ACC112 (cell line): ENCODE measurements at regions not wholly inside any gene's neighbourhood (a gene's known extent, or its start where the extent isn't known, plus 50 kb on each side); places are given as distances from the start of the nearest gene placed in this dataset.

Experiments
- H2AFZ ChIP-seq: fragments of 200-600 bp; sonication (generic); one replicate; pipeline ENCODE4 v1.6.0; 2017; ENCODE audit warnings: antibody characterized with exemption, low read length; ENCODE audit not compliant: unreplicated experiment
- H3K27ac ChIP-seq: fragments of 200-600 bp; sonication (generic); 2 replicates; pipeline ENCODE4 v1.5.1; 2014; ENCODE audit warnings: low read depth, mild to moderate bottlenecking, antibody characterized with exemption, low read length, moderate library complexity
- H3K27me3 ChIP-seq: fragments of 200-600 bp; sonication (generic); 2 replicates; pipeline ENCODE4 v1.6.1; 2014; ENCODE audit warnings: mild to moderate bottlenecking, antibody characterized with exemption, low read length, moderate library complexity, mixed read lengths; ENCODE audit not compliant: insufficient read depth
- H3K36me3 ChIP-seq: fragments of 200-600 bp; sonication (generic); 2 replicates; pipeline ENCODE4 v1.6.1; 2016; ENCODE audit warnings: mild to moderate bottlenecking, antibody characterized with exemption, low read length, moderate library complexity, mixed read lengths; ENCODE audit not compliant: insufficient read depth
- H3K4me1 ChIP-seq: fragments of 200-600 bp; sonication (generic); one replicate; pipeline ENCODE4 v1.6.1; 2016; ENCODE audit warnings: low read length, mixed read lengths; ENCODE audit not compliant: insufficient read depth, unreplicated experiment, control insufficient read depth
- H3K4me3 ChIP-seq: fragments of 200-600 bp; sonication (generic); 2 replicates; pipeline ENCODE4 v1.5.1; 2014; ENCODE audit warnings: mild to moderate bottlenecking, low read depth, low read length
- H3K79me2 ChIP-seq: fragments of 200-600 bp; sonication (generic); one replicate; pipeline ENCODE4 v1.6.0; 2016; ENCODE audit warnings: low read length; ENCODE audit not compliant: control insufficient read depth, unreplicated experiment, insufficient read depth

DNA sequence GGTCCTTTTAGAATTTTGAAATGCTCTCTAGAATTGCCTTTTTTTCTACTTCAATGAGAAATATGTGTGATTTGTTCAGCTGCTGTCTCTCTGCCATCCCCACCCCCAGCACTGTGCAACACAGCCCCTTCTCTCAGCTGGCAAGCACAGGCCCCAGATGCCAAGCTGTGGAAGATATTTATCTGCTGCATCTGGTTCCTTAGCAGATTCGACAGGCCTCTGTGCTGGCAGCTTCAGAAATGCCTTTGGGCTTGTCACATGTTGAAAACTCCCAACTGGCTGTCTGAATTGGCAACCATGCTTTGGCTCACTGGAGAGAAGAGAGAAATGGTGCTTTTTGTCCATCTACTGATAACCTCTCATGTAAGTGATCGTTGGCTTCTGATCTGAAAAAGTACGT is 206.7 kb upstream of the C1orf87 start:
- Histone ChIP-seq H3K4me1 (peaks cover 32% of the 10 kb centered on the region), H3K4me3 (no peak overlapping the region), H2AFZ (peak overlapping the region; percentile 73), H3K36me3 (no peaks in the 10 kb centered on the region), H3K27ac (no peak overlapping the region; the same call in 1 of the 2 replicates), H3K79me2 (no peaks in the 10 kb centered on the region), H3K27me3 (no peaks in the 10 kb centered on the region)

DNA sequence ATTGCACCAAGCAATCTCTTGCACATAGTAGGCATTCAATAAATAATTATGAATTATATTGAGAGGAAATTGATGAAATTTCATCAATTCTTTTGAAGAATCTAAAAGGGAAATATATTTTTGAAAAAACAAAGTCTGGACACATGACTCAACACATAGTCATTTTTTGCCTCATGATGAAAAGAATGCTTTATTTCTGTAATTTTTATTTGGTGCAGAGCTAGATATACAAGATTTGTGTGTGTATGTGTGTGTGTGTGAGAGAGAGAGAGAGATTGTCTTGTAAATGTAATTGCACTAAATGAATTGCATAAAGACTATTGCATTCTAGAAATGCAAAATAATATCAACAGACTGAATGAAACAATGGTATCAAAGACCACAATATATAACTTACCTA is 206.2 kb upstream of the C1orf87 start:
- no peaks in the 10 kb centered on the region for H3K79me2 ChIP-seq
- H3K27me3 ChIP-seq, result no peaks in the 10 kb centered on the region
- H3K36me3 ChIP-seq, result no peaks in the 10 kb centered on the region
- H3K4me3 ChIP-seq, result no peak overlapping the region
- no peak overlapping the region for H2AFZ ChIP-seq
- no peak overlapping the region for H3K27ac ChIP-seq
- peaks cover 32% of the 10 kb centered on the region for H3K4me1 ChIP-seq

DNA sequence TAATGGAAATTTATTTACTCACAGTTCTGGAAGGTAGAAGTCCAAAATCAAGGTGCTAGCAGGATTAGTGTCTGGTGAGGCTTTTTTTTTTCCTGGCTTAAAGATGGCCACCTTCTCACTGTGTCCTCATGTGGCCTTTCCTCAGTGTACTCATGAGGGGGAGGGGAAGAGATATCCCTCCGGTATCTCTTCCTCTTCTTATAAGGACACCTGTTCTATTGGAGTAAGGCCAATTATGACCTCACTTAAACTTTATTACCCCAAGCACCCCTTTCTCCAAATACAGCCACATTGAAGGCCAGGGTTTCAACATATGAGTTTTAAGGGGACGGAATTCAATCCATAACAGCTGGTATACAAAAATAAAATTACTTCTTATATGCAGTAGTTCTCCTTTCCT is 203.7 kb upstream of the C1orf87 start:
- no peak overlapping the region for H3K27ac ChIP-seq
- no peaks in the 10 kb centered on the region for H3K27me3 ChIP-seq
- H3K4me3 ChIP-seq, result no peak overlapping the region
- H3K4me1 ChIP-seq, result peaks cover 25% of the 10 kb centered on the region
- no peaks in the 10 kb centered on the region for H3K36me3 ChIP-seq
- H2AFZ ChIP-seq, result no peak overlapping the region
- H3K79me2 ChIP-seq, result no peaks in the 10 kb centered on the region

- H2AFZ ChIP-seq, result no peak overlapping the region
- H3K4me3 ChIP-seq, result no peak overlapping the region
- H3K4me1 ChIP-seq, result peaks cover 4% of the 10 kb centered on the region
- no peaks in the 10 kb centered on the region for H3K79me2 ChIP-seq
- H3K27ac ChIP-seq, result no peak overlapping the region
- H3K27me3 ChIP-seq, result no peaks in the 10 kb centered on the region
- no peaks in the 10 kb centered on the region for H3K36me3 ChIP-seq
Observed at GRCh38 chr1:60274422-60275290, 201.1 kb upstream of the C1orf87 start.

- no peak overlapping the region for H3K27ac ChIP-seq
- H3K4me1 ChIP-seq, result no peaks in the 10 kb centered on the region
- no peaks in the 10 kb centered on the region for H3K79me2 ChIP-seq
- no peak overlapping the region for H3K4me3 ChIP-seq
- no peak overlapping the region for H2AFZ ChIP-seq
- H3K36me3 ChIP-seq, result no peaks in the 10 kb centered on the region
- H3K27me3 ChIP-seq, result no peaks in the 10 kb centered on the region
Observed at GRCh38 chr1:60273185-60273584, 199.6 kb upstream of the C1orf87 start.

- no peak overlapping the region for H2AFZ ChIP-seq
- no peaks in the 10 kb centered on the region for H3K36me3 ChIP-seq
- no peak overlapping the region for H3K4me3 ChIP-seq
- no peaks in the 10 kb centered on the region for H3K79me2 ChIP-seq
- peaks cover 8% of the 10 kb centered on the region for H3K4me1 ChIP-seq
- no peak overlapping the region for H3K27ac ChIP-seq
- H3K27me3 ChIP-seq, result no peaks in the 10 kb centered on the region
Observed at GRCh38 chr1:60271041-60271440, 197.5 kb upstream of the C1orf87 start.

DNA sequence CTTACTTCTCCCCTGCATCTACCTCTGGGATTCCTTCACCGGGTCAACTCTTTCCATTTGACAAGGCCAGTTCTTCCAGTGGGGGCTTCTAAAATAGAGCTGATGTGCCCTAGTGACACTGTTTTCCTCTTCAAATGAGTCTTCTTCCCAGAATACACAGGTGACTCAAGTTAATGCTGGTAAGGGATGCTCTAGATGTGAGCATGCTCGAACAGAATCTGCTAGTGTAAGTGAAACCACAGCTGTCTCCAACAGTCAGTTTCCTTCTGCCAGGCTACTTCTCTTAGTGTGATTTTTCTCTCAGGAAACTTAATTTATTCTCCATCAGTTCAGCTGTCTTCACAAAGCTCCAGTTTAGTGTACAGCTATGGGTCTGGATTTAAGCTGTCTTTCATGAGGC is 194.9 kb upstream of the C1orf87 start:
- Histone ChIP-seq H2AFZ (no peak overlapping the region), H3K4me1 (peaks cover 17% of the 10 kb centered on the region), H3K79me2 (no peaks in the 10 kb centered on the region), H3K36me3 (no peaks in the 10 kb centered on the region), H3K27me3 (no peaks in the 10 kb centered on the region), H3K4me3 (no peak overlapping the region), H3K27ac (no peak overlapping the region)

DNA sequence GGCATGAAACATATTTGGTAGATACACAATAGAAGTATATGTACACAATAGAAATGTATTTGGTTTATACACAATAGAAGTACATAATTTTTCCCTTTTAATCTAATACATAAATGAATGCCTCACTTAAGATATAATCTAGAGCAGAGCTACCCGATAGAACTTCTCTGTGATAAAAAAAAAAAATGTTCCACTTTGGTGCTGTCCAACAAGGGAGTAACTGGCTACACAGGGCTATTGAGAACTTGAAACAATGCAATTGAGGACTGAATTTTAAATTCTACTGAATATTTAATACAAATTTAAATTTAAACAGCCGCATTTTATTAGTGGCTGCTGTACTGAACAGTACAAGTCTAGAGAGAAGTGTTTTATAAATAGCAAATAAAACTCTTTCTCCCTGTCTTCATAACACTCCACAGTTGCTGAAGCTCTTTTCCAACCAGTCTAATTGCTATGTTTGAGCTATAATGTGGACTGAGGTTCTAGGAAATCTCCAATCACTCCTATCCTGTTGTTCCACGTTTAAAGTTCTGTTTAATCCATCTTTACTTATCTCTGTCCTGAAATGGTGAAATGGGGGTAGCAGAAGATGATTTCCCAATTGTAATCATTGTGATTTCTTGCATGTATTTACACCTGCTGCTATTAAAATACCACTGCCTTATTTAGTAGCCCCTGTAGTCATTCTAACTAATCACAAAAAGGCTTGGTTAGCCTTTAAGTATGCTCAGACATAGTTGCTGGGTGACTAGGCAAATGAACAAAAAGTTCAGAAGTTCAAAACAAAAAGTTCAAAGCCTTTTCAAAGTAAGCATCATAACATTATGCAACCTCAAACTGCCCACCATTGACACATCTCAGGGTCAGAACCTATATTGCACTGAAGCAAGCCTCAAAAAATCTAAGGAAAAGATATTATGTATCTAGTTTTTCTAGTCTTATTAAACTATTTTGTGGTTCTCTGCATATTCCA is 192.3 kb upstream of the C1orf87 start:
- H3K4me1 ChIP-seq, result peaks cover 25% of the 10 kb centered on the region
- H2AFZ ChIP-seq, result no peak overlapping the region
- no peaks in the 10 kb centered on the region for H3K79me2 ChIP-seq
- peak overlapping the region; percentile 41; the same call in 1 of the 2 replicates for H3K27ac ChIP-seq
- no peaks in the 10 kb centered on the region for H3K27me3 ChIP-seq
- no peaks in the 10 kb centered on the region for H3K36me3 ChIP-seq
- no peak overlapping the region for H3K4me3 ChIP-seq

DNA sequence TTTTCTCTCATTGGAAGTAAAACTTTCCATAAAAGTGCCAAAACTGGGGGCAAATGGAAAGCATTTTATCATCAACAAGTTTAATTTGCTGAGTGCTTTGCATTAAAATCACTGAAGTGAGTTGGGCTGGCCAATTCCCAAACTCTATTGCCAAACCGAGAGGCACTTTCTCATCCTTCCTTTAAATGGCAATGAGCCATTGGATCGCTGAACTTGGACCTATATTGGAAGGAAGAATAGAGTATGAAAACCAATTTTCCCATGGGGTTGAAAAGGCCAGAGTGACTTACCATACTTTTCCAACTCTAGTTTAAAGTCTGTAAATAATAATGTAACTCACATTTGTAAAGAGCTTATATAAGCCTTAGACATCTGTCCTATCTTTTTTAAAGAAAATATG is 189.1 kb upstream of the C1orf87 start:
- Histone ChIP-seq H3K4me3 (no peak overlapping the region), H2AFZ (no peak overlapping the region), H3K27me3 (no peaks in the 10 kb centered on the region), H3K79me2 (no peaks in the 10 kb centered on the region), H3K4me1 (peaks cover 25% of the 10 kb centered on the region), H3K36me3 (no peaks in the 10 kb centered on the region), H3K27ac (no peak overlapping the region)

DNA sequence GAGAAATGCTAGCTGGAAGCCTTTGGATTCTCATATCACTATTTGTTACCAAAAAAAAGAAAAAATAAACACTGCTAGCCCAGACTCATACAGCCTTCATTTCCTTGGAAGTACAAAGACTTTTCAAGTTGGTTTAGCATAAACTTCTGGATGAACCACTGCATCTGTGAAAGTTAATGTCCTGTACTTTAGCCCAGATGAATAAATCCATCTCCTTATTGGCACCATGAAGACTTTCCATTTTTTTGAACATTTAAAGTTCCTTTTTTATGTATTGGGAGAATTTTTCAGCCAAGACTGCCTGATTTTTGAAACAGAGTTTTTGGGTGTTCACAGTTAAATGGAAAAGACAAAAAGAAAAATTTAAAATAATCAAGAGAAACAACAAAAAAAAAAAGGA is 184.0 kb upstream of the C1orf87 start:
- no peak overlapping the region for H2AFZ ChIP-seq
- peaks cover 20% of the 10 kb centered on the region for H3K4me1 ChIP-seq
- H3K27me3 ChIP-seq, result no peaks in the 10 kb centered on the region
- no peak overlapping the region for H3K27ac ChIP-seq
- H3K36me3 ChIP-seq, result no peaks in the 10 kb centered on the region
- H3K4me3 ChIP-seq, result no peak overlapping the region
- no peaks in the 10 kb centered on the region for H3K79me2 ChIP-seq
